H9 (cell line): ENCODE measurements at regions not wholly inside any gene's neighbourhood (a gene's known extent, or its start where the extent isn't known, plus 50 kb on each side); places are given as distances from the start of the nearest gene placed in this dataset.

Experiments
- DNase-seq: peaks from one replicate; pipeline ENCODE4 v3.0.0-alpha.2; 2017
- H2AFZ ChIP-seq: one replicate; pipeline ENCODE4 v1.6.1; 2013; ENCODE audit warnings: mild to moderate bottlenecking, low read length, control low read depth, moderate library complexity
- H2AK5ac ChIP-seq: 2 replicates; pipeline ENCODE4 v1.6.1; 2013; ENCODE audit warnings: low read length, control low read depth, mixed read lengths; ENCODE audit not compliant: insufficient read length
- H2BK120ac ChIP-seq: one replicate; pipeline ENCODE4 v1.6.1; 2013; ENCODE audit warnings: low read depth, mild to moderate bottlenecking, low read length, control low read depth, inconsistent platforms; ENCODE audit not compliant: poor library complexity, severe bottlenecking
- H2BK12ac ChIP-seq: 2 replicates; pipeline ENCODE4 v1.6.1; 2013; ENCODE audit warnings: low read length, control low read depth, mixed read lengths, low read depth; ENCODE audit not compliant: insufficient read length
- H2BK15ac ChIP-seq: 2 replicates; pipeline ENCODE4 v1.6.1; 2013; ENCODE audit warnings: low read depth, low read length, control low read depth
- H2BK20ac ChIP-seq: one replicate; pipeline ENCODE4 v1.6.1; 2013; ENCODE audit warnings: low read depth, mild to moderate bottlenecking, low read length, control low read depth, inconsistent platforms; ENCODE audit not compliant: poor library complexity, severe bottlenecking
- H2BK5ac ChIP-seq: 2 replicates; pipeline ENCODE4 v1.6.1; 2013; ENCODE audit warnings: low read length, control low read depth, mixed read lengths; ENCODE audit not compliant: insufficient read length
- H3K14ac ChIP-seq: 2 replicates; pipeline ENCODE4 v1.6.1; 2013; ENCODE audit warnings: low read length, control low read depth; ENCODE audit not compliant: insufficient read depth
- H3K18ac ChIP-seq: 2 replicates; pipeline ENCODE4 v1.6.1; 2013; ENCODE audit warnings: low read depth, mild to moderate bottlenecking, mixed read lengths, low read length, control low read depth; ENCODE audit not compliant: insufficient read length
- H3K23ac ChIP-seq: 2 replicates; pipeline ENCODE4 v1.6.1; 2013; ENCODE audit warnings: low read length, control low read depth, mixed read lengths, low read depth; ENCODE audit not compliant: insufficient read length
- H3K23me2 ChIP-seq: 2 replicates; pipeline ENCODE4 v1.6.1; 2013; ENCODE audit warnings: low read depth, mild to moderate bottlenecking, mixed read lengths, low read length, control low read depth; ENCODE audit not compliant: insufficient read length, poor library complexity, severe bottlenecking
- H3K27ac ChIP-seq: 2 replicates; pipeline ENCODE4 v1.5.1; 2013; ENCODE audit warnings: low read length, control low read depth, mixed read lengths, low read depth; ENCODE audit not compliant: insufficient read length
- H3K27me3 ChIP-seq: 2 replicates; pipeline ENCODE4 v1.6.1; 2013; ENCODE audit warnings: low read length, control low read depth, inconsistent platforms; ENCODE audit not compliant: insufficient read depth
- H3K4ac ChIP-seq: 2 replicates; pipeline ENCODE4 v1.6.1; 2013; ENCODE audit warnings: low read depth, mild to moderate bottlenecking, control low read depth, inconsistent platforms, low read length, moderate library complexity
- H3K4me1 ChIP-seq: 2 replicates; pipeline ENCODE4 v1.6.1; 2013; ENCODE audit warnings: low read length, control low read depth, inconsistent platforms; ENCODE audit not compliant: insufficient read depth
- H3K4me2 ChIP-seq: 2 replicates; pipeline ENCODE4 v1.6.1; 2013; ENCODE audit warnings: low read length, control low read depth, mixed read lengths; ENCODE audit not compliant: insufficient read length, insufficient read depth
- H3K56ac ChIP-seq: 2 replicates; pipeline ENCODE4 v1.6.1; 2013; ENCODE audit warnings: low read depth, mild to moderate bottlenecking, mixed read lengths, low read length, control low read depth; ENCODE audit not compliant: insufficient read length
- H3K79me1 ChIP-seq: 2 replicates; pipeline ENCODE4 v1.6.1; 2013; ENCODE audit warnings: low read depth, mild to moderate bottlenecking, moderate library complexity, low read length, control low read depth, inconsistent platforms; ENCODE audit not compliant: insufficient read depth, poor library complexity, severe bottlenecking
- H3K79me2 ChIP-seq: 2 replicates; pipeline ENCODE4 v1.6.1; 2013; ENCODE audit warnings: low read length, control low read depth, inconsistent platforms; ENCODE audit not compliant: insufficient read depth
- H3K9ac ChIP-seq: 2 replicates; pipeline ENCODE4 v1.6.1; 2013; ENCODE audit warnings: low read length, control low read depth, mixed read lengths; ENCODE audit not compliant: insufficient read length; ENCODE audit errors: extremely low read depth
- H3K9me3 ChIP-seq: one replicate; pipeline ENCODE4 v1.6.1; 2013; ENCODE audit warnings: low read depth, low read length, inconsistent platforms; ENCODE audit not compliant: control insufficient read depth
- H3T11ph ChIP-seq: one replicate; pipeline ENCODE4 v1.6.1; 2013; ENCODE audit warnings: mild to moderate bottlenecking, low read length, control low read depth, inconsistent platforms
- H4K20me1 ChIP-seq: one replicate; pipeline ENCODE4 v1.6.1; 2013; ENCODE audit not compliant: control insufficient read depth, insufficient read length, insufficient read depth
- H4K5ac ChIP-seq: 2 replicates; pipeline ENCODE4 v1.6.1; 2013; ENCODE audit warnings: low read depth, mild to moderate bottlenecking, mixed read lengths, low read length, control low read depth; ENCODE audit not compliant: insufficient read length
- H4K8ac ChIP-seq: replicated peaks from 2 replicates; pipeline ENCODE4 v1.6.1; 2013; ENCODE audit warnings: low read length, control low read depth, mixed read lengths, low read depth; ENCODE audit not compliant: insufficient read length
- H4K91ac ChIP-seq: 2 replicates; pipeline ENCODE4 v1.6.1; 2013; ENCODE audit warnings: low read depth, mild to moderate bottlenecking, moderate library complexity, mixed read lengths, low read length, control low read depth; ENCODE audit not compliant: insufficient read length
- H3K27ac Mint-ChIP-seq, 3 experiments: 2 replicates in 2 of 3; 3 replicates in 1 of 3; pipeline ENCODE4 v1.8.0; 2020 to 2021; ENCODE audit warnings: mixed read lengths in 3 of 3, mild to moderate bottlenecking in 1 of 3, moderate library complexity in 1 of 3
- H3K27me3 Mint-ChIP-seq: 2 replicates; pipeline ENCODE4 v1.8.0; 2021; ENCODE audit warnings: low read depth, mild to moderate bottlenecking, moderate library complexity, mixed read lengths
- H3K36me3 Mint-ChIP-seq, 3 experiments: 2 replicates in 2 of 3; 3 replicates in 1 of 3; pipeline ENCODE4 v1.8.0; 2020 to 2021; ENCODE audit warnings: low read depth in 3 of 3, mixed read lengths in 3 of 3; ENCODE audit not compliant: insufficient read depth in 1 of 3
- H3K4me1 Mint-ChIP-seq, 2 experiments: 2 replicates each; pipeline ENCODE4 v1.8.0; 2020; ENCODE audit warnings: mixed read lengths in 2 of 2
- H3K4me3 Mint-ChIP-seq, 2 experiments: 2 replicates in 1 of 2; 3 replicates in 1 of 2; pipeline ENCODE4 v1.8.0; 2020 to 2021; ENCODE audit warnings: mild to moderate bottlenecking in 2 of 2, mixed read lengths in 2 of 2, moderate library complexity in 1 of 2
- H3K9me3 Mint-ChIP-seq, 2 experiments: 2 replicates in 1 of 2; 3 replicates in 1 of 2; pipeline ENCODE4 v1.8.0; 2020; ENCODE audit warnings: mild to moderate bottlenecking in 2 of 2, mixed read lengths in 2 of 2, moderate library complexity in 1 of 2
- CTCF ChIP-seq: fragments of 200-600 bp; sonication (generic); conservative IDR thresholded peaks from 3 replicates; pipeline ENCODE4 v1.8.0; 2021; ENCODE audit warnings: antibody characterized with exemption, mild to moderate bottlenecking
- WGBS: extraction: QIAGEN DNeasy Blood & Tissue Kit; methylation state at CpG from one replicate; pipeline ENCODE4 v1.1.7; 2013; ENCODE audit warnings: missing lambda C conversion rate, low lambda C conversion rate, mixed read lengths; ENCODE audit not compliant: insufficient read length; ENCODE audit errors: extremely low coverage; 5-methylcytosine and 5-hydroxymethylcytosine counted together

GRCh38 chr9:107387409-107387808, 102.2 kb downstream of the KLF4 start:
- Mint-ChIP-seq H3K9me3 (no peaks in the 10 kb centered on the region), H3K27ac (peak overlapping the region in 1 of 3 experiments; percentile 5; a peak in 1 of 7 replicates), H3K27me3 (no peaks in the 10 kb centered on the region; the same call in 1 of the 2 replicates), H3K4me3 (no peak overlapping the region), H3K36me3 (no peaks in the 10 kb centered on the region), H3K4me1 (no peaks in the 10 kb centered on the region)
- DNase-seq, result no peak
- Histone ChIP-seq H3K9me3 (no peaks in the 10 kb centered on the region), H2BK12ac (no peak overlapping the region), H2BK15ac (no peak overlapping the region), H3K23ac (no peak overlapping the region), H3K23me2 (no peaks in the 10 kb centered on the region), H2AFZ (no peak overlapping the region), H3K4me1 (no peaks in the 10 kb centered on the region), H3K79me2 (no peaks in the 10 kb centered on the region), H2BK20ac (no peak overlapping the region), H4K91ac (no peak overlapping the region), H4K5ac (no peak overlapping the region), H3K9ac (no peak overlapping the region), H3K27me3 (no peaks in the 10 kb centered on the region), H3T11ph (no peak overlapping the region), H2AK5ac (no peak overlapping the region), H3K4me2 (no peak overlapping the region), H3K56ac (no peak overlapping the region), H3K79me1 (no peaks in the 10 kb centered on the region), H3K27ac (no peak overlapping the region), H3K4ac (no peak overlapping the region), H2BK5ac (no peak overlapping the region), H4K8ac (no peak overlapping the region), H3K14ac (no peak overlapping the region), H2BK120ac (no peak overlapping the region), H3K18ac (no peak overlapping the region), H4K20me1 (no peaks in the 10 kb centered on the region)
- no CpG with 5 or more reads among the region's 3 CpGs for WGBS
- no peak for TF ChIP-seq CTCF
